Inflammatory macrophage treated with lipopolysaccharide for 1 hour (primary cell): ENCODE measurements at regions not wholly inside any gene's neighbourhood (a gene's known extent, or its start where the extent isn't known, plus 50 kb on each side); places are given as distances from the start of the nearest gene placed in this dataset.
A peak's percentile ranks its signal among the peaks of the same experiment; 100 is the strongest.
"Not testable (repeated sequence)": the region's sequence is repeated elsewhere in the genome, so short reads cannot be mapped to it uniquely, and the experiment has no call there.

Experiments used
- DNase-seq, 2 donors: peaks; one replicate each; pipeline ENCODE4 v3.0.0-alpha.2; 2020 to 2022

DNA sequence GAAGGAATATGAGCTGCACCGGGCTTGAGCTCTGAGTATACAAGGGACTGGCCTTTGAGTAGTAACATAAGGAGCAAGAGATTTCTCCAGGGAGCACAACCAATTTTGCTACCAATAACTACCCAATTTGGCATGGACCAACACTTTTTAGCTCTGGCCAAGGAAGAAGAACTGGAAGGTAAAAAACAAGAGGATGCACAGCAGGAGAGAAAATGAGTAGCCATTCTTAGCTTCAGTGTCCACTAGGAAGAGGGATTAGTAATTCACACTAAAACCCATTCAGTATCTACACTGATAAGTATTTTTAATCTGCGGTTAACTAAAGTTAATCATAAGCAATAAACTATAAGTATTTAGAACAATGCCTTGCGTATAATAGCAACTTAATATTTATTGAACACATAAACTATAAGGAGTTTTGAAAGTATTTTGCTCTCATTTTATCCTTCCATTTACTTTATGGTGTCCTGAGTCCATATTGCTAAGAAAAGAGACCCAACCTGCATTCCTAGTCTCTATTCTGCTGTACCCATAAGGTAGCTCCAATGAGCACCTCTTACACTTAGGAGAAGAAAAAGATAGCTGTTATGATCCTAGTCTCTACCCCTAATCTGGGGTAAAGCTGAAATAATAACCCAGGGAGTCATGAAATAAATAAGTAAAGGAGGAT, 268.9 kb downstream of the IGSF11 start:
- no peak for DNase-seq

- DNase-seq = no peak
These were observed 268.4 kb downstream of the IGSF11 start for GRCh38 chr3:118766306-118766669.

DNA sequence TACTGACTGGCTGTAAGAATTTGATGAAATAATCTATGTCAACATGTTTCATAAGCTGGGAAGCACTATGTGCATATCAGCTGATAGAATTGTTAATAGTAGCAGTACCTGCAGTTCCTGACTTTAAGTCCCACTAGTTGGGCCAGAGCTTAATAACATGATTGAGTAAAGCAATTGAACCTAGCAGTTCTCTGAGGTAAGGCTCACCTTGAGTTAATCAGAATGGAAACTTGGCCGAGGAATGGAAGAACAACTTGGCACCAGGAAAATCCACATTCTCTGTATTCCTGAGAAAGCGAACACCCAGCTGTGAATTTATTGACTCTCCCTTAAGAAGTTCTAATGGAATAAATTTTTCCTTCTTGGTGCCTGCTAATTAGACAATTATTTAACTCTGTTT, 262.6 kb downstream of the IGSF11 start:
- DNase-seq = no peak

GRCh38 chr3:118772547-118773011, 262.1 kb downstream of the IGSF11 start:
- peak; percentile 38 to 58 for DNase-seq

- DNase-seq = no peak
These were observed 259.6 kb downstream of the IGSF11 start for GRCh38 chr3:118775021-118775420.

DNA sequence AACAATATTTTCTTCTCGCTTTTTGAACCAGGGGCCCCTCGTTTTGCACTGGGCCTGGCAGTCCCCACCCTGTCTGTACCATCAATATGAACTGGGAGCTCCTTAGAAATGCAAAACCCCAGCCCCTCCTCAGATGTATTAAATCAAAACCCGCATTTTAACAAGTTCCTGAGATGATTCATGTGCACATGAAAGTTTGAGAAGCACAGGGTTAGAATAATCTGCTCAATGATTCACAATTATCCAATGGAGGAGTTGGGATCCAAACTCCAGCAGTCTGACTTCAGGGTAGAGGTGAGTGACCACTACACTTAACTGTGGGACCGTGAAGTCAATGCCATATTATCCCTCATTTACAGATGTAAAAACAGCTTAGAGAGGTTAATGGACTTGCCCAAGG, 256.4 kb downstream of the IGSF11 start:
- no peak for DNase-seq

DNA sequence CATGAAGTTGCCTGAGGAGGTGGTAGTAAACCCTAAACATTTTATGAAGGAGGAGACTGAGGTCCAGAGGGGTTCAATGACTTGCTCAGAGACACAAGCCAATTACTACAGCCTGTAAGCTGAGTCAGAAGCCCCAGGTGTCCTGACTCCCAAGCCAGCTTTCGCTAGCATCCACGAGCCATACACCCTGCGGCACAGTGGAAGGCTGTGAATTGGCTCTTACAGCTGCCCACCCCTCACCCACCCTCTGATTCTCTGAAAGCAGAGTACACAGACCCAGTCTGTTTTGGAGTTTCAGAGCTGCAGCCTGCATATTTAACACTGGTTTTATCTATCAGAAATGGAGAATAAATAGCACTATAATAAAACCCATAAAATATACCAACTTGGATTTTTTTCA, 253.4 kb downstream of the IGSF11 start:
- no peak for DNase-seq

DNA sequence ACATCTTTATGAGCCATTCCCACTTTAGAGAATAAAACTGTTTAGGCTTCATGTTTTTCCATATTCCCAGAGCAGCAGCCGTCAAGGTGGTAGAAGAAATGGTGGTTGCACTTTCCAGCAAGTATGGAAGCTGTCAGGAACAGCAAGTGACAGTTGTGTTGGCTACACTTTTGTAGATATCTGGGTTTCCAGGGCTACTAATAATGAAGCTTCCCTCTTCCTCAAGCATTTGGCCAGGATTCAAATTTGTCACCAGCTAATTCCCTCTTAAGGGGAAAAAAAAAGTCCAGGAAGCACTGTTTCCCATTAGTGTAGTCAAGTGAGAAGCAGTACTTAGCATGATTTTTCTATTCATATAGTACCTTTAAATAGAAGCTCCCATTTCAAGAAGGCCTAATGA, 252.8 kb downstream of the IGSF11 start:
- no peak for DNase-seq

DNA sequence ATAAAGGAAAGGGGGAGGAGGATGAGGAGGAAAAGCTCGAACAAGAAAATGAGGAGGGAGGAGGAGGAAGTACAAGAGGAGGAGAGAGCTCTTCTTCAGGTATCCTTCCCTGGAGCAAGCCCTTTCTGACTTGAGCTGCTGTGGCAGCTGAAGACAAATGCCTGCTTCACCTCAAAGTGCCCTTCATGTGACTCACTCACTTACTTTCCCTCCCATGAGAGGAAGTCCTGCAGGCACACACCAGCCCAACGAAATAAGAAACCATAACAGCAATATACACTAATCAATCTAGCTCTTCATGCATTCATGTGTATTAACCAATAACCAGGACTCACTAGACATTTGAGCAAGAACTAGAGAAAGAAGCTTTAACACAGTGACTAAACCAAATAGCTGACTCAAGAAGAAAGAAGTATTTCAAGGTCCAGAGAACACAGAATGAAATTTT, 251.9 kb downstream of the IGSF11 start:
- no peak for DNase-seq

DNA sequence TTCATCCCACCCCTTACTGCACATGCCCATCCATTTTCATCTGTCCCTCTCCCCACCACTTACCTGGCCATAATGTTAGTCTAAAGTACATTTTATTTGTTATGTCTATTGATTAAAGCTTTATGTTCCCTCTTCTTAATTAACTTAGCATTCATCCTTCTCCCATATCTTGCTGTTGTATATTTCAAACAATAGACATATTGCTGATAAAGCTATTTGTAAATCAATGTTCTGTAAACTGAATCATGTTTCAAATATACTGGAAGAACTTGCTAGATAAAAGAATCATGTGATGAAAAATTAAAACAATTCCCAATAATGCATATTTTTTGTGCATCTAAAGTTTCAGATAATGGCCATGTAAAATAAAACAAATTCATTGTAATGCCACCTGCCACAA, 249.2 kb downstream of the IGSF11 start:
- DNase-seq = no peak

DNA sequence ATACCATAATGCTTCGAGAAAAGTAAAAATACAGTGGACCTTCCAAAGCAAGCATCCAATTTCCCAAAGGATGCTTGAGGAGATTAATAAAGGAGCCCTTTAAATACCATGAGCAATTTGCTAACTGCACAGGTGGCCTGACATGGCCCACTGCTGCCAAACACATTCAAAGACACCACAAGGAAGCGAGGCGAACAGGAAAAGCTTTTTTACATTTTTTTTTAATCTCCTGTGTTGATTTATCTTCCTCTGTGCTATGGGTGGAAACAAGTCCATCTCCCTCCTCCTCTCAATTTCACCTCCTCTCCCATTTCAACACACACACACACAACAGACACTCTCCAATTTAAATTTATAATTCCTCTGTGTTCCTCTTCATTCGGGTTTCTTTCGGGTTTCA, 243.4 kb downstream of the IGSF11 start:
- DNase-seq = no peak

DNA sequence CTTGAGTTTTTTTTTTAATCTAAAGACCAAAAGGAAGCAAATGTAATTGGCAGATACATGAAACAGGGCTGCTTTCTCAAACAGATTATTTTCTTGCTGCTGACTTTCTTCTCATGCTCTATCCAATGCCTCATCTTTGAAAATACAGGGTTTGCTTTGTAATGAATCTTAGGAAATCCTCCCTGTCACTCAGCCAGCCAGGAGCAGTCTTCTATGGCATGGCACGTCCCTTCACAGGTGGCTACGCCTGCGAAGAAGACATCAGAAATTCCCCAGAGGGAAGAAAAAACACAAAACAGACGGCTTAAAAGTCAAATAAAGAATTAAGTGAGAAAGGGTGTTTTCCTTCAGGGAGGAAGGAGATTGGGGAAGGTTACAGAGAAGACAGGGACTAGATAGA, 242.5 kb downstream of the IGSF11 start:
- no peak for DNase-seq

DNA sequence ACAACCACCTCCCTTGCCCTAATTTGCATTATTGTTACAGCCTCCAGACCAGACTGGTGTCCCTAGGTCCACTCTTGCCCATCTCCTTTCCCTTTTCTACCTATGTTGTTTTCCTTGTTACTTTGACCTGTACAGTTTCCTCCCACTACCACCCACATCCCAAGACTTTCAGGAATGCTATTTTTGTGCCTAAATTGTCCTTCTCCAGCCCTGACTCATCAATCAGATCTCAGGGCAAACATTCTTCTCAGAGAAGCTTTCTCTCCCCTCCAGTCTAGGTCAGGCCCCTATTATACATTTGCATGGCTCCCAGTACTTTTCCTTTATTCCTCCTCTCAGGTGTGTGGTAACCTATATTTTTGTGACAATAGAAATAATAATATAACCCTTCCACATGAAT, 241.5 kb downstream of the IGSF11 start:
- no peak for DNase-seq

GRCh38 chr3:118799303-118799702, 235.3 kb downstream of the IGSF11 start:
- no peak for DNase-seq

- no peak for DNase-seq
These were observed 232.7 kb downstream of the IGSF11 start for GRCh38 chr3:118801899-118802298.

- no peak for DNase-seq
These were observed 232.1 kb downstream of the IGSF11 start for GRCh38 chr3:118802325-118803095.

DNA sequence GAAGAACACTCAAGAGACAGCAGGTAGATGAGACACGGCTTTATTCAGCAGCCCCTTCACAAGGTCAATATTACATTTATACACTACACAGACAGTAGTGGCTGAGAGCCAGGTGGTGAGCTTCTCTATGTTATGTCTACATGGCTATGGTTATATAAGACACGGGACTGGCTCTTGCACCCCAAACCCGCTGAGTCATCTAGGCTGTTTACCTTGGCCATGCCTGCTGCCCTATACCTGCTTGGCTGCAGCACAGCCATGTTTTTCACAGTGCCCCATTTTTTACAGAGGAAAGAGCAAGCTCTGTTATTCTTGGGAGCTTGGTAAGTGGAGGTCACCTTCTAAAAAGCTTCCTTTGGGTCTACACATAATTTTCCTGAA, 231.6 kb downstream of the IGSF11 start:
- DNase-seq = no peak

GRCh38 chr3:118805007-118805406, 229.6 kb downstream of the IGSF11 start:
- no peak for DNase-seq

DNA sequence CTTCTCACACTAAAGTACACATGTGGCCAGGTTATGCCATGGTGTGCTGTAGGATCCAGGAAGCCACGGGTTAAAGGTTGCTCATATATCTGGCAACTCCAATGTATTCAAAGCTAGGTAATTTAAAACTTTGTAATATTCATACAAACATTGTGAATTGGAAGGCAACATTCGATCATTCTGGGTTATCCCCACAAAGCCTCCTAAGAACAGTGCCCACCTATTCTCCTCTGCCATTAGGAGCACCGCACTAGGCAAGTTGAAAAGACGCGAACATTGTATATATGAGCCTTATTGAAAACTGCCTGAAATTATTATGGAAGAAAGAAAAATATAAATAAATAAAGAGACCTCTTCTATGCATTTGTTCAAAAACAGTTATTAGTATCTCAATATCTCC, 228.2 kb downstream of the IGSF11 start:
- DNase-seq = no peak

DNA sequence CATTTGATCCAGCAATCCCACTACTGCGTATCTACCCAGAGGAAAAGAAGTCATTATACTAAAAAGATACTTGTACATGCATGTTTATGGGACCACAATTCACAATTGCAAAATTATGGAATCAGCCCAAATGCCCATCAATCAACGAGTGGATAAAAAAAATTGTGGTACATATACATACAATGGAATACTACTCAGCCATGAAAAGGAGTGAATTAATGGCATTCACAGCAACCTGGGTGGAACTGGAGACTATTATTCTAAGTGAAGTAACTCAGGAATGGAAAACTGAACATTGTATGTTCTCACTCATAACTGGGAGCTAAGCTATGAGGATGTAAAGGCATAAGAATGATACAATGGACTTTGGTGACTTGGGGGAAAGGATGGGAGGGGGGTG, 227.3 kb downstream of the IGSF11 start:
- not testable (repeated sequence) for DNase-seq

- DNase-seq = no peak
These were observed 225.9 kb downstream of the IGSF11 start for GRCh38 chr3:118808723-118809122.

DNA sequence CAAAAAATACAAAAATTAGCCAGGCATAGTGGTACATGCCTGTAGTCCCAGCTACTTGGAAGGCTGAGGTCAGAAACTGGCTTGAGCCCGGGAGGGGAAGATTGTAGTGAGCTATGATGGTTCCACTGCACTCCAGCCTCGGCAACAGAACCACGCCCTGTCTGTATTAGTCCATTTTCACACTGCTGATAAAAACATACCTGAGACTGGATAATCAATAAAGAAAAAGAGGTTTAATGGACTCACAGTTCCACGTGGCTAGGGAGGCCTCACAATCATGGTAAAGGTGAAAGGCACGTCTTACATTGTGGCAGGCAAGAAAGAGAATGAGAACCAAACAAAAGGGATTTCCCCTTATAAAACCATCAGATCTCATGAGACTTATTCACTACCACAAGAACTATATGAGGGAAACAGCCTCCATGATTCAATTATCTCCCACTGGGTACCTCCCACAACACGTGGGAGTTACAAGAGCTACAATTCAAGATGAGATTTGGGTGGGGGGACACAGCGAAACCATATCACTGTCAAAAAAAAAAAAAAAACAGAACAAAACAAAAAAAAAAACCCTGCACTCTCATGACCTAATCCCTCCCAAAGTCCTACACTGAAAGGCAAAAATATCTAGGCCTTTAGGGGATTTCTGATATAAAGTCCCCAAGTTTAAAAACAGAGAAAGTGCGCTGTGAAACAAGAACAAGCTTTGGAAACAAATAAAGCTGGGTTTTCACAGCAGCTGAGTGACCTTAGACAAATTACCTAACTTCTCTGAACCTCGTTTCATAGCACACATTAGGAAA, 224.7 kb downstream of the IGSF11 start:
- peak in 1 of 2 donors; percentile 24 for DNase-seq

- DNase-seq = no peak
These were observed 224.1 kb downstream of the IGSF11 start for GRCh38 chr3:118810499-118811035.
